ENCODE measurements at regions not wholly inside any gene's neighbourhood (a gene's known extent, or its start where the extent isn't known, plus 50 kb on each side); places are given as distances from the start of the nearest gene placed in this dataset.

- no peak for DNase-seq (ENCODE audit: low spot score)
Observed at GRCh38 chr3:176554791-176555654, 642.3 kb downstream of the TBL1XR1 start.

GRCh38 chr3:176554264-176554663, 643.0 kb downstream of the TBL1XR1 start:
- no peak for DNase-seq (ENCODE audit: low spot score)

DNA sequence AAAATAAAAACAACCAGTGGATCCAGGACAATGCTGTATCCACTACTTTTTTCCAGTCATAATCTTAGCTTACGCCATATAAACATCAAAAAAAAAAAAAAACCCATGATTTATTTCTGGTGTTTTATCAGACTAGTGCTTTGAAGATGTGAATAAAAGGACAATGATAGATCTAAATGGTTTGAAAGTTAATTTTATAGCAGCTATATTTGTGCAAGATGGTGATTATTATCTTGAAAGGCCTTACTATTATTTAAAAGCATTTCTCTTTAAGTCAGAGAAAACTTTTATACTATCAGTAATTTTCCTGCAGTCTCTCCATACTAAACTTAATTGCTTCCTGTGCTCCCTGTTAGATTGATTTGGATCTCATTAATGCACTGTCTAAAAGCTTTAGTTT, 670.3 kb downstream of the TBL1XR1 start:
- no peak for DNase-seq (ENCODE audit: low spot score)

- DNase-seq (ENCODE audit: low spot score), result no peak
Observed at GRCh38 chr3:176526225-176526624, 671.1 kb downstream of the TBL1XR1 start.

DNA sequence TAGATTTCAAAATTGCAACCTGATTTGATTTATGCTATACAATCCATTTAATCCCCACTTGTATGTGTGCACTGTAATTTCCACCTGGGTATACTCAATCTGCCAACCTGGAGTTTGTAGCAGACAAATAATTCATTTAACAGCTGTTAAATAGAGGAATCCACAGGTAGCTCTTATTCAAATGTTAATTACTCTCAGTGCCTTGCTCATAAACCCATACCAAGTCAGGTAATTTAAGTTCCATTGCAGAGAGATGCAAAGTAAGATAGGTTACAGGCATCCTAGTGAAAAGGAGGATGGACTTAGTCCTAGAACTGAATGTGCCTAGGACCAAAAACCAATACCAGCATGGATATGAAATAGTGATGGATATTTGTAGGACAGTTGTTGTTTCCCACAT, 674.2 kb downstream of the TBL1XR1 start:
- DNase-seq (ENCODE audit: low spot score), result no peak

DNA sequence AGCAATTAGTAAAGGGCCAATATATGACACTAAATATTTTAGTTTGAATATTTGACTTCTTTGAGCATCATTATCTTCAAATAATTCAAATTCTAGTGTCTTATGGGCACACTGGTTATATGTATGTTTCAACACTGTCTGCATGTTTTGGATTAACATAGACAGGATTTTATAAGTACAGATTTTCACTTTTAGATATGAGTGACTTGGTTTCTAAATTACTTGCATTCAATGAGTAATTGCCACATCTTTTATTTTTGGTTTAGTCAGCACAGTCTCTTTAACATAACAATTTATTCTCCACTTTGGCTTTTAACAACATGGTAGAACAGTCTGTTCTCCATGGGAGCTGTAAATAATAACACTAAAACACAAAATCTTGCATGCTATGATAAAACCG, 674.8 kb downstream of the TBL1XR1 start:
- no peak for DNase-seq (ENCODE audit: low spot score)

DNA sequence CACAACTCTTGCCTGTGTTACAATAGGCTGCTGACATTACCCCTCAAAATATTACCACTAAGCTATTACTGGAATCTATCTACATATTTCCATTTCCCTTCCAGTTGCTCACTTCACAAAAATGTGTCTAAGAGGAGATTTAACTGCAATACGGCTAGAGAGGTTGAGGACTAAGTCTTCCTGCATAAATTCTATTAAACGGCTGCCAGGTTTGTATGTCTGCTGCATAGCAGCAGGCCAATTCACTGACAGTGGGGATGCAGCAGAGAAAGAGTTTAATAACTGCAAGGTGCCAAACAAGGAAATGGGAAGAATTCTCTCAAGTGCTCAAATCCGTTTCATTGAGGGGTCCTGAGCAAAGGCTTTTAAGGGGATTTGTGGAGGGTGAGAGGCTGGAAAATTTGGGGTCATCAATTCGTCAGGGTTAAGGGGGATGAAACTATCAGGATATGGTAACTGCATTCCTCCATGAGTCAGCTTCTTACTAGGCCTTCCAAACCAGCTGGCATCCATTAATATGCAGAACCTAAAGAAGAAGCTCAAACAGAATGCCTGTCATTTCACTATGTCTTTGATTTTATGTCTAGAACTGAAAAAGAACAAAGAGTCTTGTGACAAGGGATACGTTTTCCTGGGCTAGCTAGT, 675.6 kb downstream of the TBL1XR1 start:
- no peak for DNase-seq (ENCODE audit: low spot score)

DNA sequence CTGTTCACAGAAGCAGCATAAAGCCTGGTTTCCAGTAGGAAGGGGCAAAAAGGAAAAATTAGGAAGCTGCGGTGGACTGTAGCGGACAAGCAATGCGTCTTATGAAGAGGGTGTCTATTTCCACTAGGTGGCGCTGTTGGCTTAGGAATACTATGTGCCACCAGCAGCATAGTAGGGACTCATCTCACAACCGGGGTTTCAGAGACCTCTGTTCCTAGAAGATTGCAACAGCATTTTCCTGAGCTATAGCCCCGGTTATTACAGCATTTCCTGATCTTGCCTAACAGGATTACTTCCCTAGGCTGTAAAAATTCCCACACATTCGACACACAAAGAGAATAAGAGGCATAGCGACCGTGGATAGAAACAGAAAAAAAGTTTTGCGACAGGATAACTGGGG, 683.0 kb downstream of the TBL1XR1 start:
- DNase-seq (ENCODE audit: low spot score), result no peak

GRCh38 chr3:176513604-176514003, 683.7 kb downstream of the TBL1XR1 start:
- DNase-seq (ENCODE audit: low spot score), result no peak

GRCh38 chr3:176512037-176512436, 685.2 kb downstream of the TBL1XR1 start:
- DNase-seq (ENCODE audit: low spot score), result no peak

GRCh38 chr3:176510097-176510496, 687.2 kb downstream of the TBL1XR1 start:
- no peak for DNase-seq (ENCODE audit: low spot score)

GRCh38 chr3:176505878-176506621, 691.2 kb downstream of the TBL1XR1 start:
- no peak for DNase-seq (ENCODE audit: low spot score)

- no peak for DNase-seq (ENCODE audit: low spot score)
Observed at GRCh38 chr3:176491084-176491483, 706.2 kb downstream of the TBL1XR1 start.

GRCh38 chr3:176490357-176490756, 706.9 kb downstream of the TBL1XR1 start:
- no peak for DNase-seq (ENCODE audit: low spot score)

- no peak for DNase-seq (ENCODE audit: low spot score)
Observed at GRCh38 chr3:176479248-176479647, 718.0 kb downstream of the TBL1XR1 start.

- no peak for DNase-seq (ENCODE audit: low spot score)
Observed at GRCh38 chr3:176469694-176470205, 727.5 kb downstream of the TBL1XR1 start.

DNA sequence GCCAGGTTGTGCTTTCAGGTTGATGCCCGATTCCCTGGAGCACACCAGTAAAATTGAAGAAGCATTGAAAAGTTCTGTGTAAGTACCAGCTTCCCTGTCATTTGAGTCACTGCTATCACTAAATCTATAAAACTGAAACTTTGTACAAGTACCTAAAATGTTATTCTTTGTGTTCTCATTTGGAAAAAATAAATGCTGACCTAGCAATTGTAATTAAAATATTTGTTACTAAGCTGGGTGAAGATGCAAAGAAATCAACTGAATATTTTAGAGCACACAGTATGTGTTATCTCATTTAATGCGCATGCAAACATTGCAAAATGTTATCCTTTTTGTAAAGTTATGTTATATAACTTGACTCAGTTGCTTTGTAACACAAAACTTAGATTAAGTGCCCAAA, 733.7 kb downstream of the TBL1XR1 start:
- DNase-seq (ENCODE audit: low spot score), result no peak

DNA sequence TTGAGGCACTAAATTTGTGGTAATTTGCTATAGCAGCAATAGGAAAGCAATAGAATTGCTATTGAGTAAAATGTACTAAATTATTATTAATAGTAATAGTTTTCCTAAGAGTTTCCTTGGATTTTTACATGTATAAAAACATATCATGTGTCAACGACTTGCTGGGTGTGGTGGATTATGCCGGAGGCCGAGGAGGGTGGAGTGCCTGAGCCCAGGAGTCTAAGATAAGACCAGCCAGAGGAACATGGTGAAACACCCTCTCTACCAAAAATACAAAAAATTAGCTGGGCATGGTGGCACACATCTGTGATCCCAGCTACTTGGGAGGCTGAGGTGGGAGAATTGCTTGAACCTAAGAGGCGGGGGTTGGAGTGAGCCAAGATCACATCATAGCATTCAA, 749.9 kb downstream of the TBL1XR1 start:
- DNase-seq (ENCODE audit: low spot score), result no peak

- DNase-seq (ENCODE audit: low spot score), result no peak
Observed at GRCh38 chr3:176442326-176442725, 755.0 kb downstream of the TBL1XR1 start.

DNA sequence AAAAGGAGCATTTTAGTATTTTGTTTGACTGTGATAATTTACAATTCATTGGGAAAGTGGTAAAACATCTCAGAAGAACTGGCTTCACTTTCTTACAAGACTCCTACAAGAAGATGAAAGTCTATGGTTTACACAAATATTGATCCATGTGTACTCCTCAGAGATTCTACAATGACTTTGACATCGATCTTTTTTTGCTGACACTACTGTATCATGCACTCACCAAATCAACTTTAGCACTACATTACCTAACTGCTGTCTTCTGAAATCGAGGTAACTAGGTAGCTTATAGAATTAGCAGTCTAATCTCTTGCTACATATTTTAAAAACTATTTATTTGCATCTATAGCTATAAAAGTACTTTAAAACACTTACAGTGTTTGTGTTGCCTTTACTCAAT, 757.6 kb downstream of the TBL1XR1 start:
- no peak for DNase-seq (ENCODE audit: low spot score)

DNA sequence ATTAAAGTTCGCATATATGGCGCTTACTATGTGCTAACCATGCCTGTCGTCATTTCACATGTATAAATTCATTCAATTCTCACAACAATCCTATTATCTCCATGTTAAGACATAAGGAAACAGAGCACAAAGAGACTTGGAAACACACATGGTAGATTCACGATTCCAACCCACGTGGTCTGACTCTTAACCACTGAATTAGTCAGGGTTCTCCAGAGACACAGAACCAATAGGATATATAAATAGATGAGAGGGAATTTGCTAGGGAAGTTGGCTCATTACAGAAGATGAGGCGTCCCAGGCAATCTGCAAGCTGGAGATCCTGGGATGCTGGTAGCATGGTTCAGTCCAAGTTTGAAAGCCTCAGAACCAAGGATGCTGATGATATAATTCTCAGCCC, 765.3 kb downstream of the TBL1XR1 start:
- no peak for DNase-seq (ENCODE audit: low spot score)

GRCh38 chr3:176431038-176431418, 766.3 kb downstream of the TBL1XR1 start:
- DNase-seq (ENCODE audit: low spot score), result no peak
